Duodenal mucosa (tissue), 2 donors: ENCODE measurements at regions not wholly inside any gene's neighbourhood (a gene's known extent, or its start where the extent isn't known, plus 50 kb on each side); places are given as distances from the start of the nearest gene placed in this dataset.
"Not testable (repeated sequence)": the region's sequence is repeated elsewhere in the genome, so short reads cannot be mapped to it uniquely, and the experiment has no call there.

Experiments
- H3K27ac ChIP-seq: one replicate; pipeline ENCODE4 v1.7.0; 2013; ENCODE audit warnings: low read depth, low read length
- H3K27me3 ChIP-seq, 2 donors: one replicate each; pipeline ENCODE4 v1.7.0; 2013; ENCODE audit warnings: low read length in 2 of 2, control low read depth in 1 of 2; ENCODE audit not compliant: insufficient read depth in 2 of 2, control insufficient read depth in 1 of 2
- H3K36me3 ChIP-seq, 2 donors: one replicate each; pipeline ENCODE4 v1.7.0; 2013; ENCODE audit warnings: low read length in 2 of 2, control low read depth in 1 of 2; ENCODE audit not compliant: insufficient read depth in 2 of 2, control insufficient read depth in 1 of 2
- H3K4me1 ChIP-seq, 2 donors: one replicate each; pipeline ENCODE4 v1.7.0; 2013; ENCODE audit warnings: low read length in 2 of 2, control low read depth in 1 of 2; ENCODE audit not compliant: insufficient read depth in 2 of 2, control insufficient read depth in 1 of 2
- H3K4me3 ChIP-seq, 2 donors: one replicate each; pipeline ENCODE4 v1.7.0; 2013; ENCODE audit warnings: low read length in 2 of 2, low read depth in 1 of 2
- H3K9ac ChIP-seq, 2 donors: one replicate each; pipeline ENCODE4 v1.7.0; 2013; ENCODE audit warnings: low read length in 2 of 2, low read depth in 1 of 2
- H3K9me3 ChIP-seq, 2 donors: one replicate each; pipeline ENCODE4 v1.7.0; 2013; ENCODE audit warnings: low read length in 2 of 2, control low read depth in 1 of 2; ENCODE audit not compliant: control insufficient read depth in 1 of 2

DNA sequence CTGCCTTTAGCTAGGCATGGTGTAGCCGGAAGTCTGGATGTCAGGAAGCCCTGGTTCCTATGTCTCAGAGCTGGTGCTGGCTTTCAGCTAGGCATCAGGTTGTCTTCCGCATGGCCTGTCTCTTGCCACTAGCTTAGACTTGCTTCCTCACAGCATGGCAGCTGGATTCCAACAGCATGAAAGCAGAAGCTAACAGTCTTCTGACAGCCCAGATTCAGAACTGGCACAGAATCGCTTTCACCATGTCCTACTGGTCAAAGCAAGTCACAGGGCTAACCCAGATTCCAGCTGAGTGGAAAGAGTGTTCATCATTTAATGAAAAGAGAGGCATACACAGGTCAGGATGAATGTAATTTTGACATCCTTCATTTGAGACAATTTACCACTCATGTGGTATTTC is 1050.5 kb downstream of the ROBO2 start:
- Histone ChIP-seq H3K4me1 (no peaks in the 10 kb centered on the region), H3K9ac (no peak overlapping the region), H3K27me3 (no peaks in the 10 kb centered on the region), H3K27ac (no peak overlapping the region), H3K4me3 (no peak overlapping the region), H3K9me3 (no peaks in the 10 kb centered on the region), H3K36me3 (no peaks in the 10 kb centered on the region)

GRCh38 chr3:78091478-78092119 is 1051.7 kb downstream of the ROBO2 start:
- Histone ChIP-seq H3K4me3 (no peak overlapping the region), H3K36me3 (no peaks in the 10 kb centered on the region), H3K27me3 (no peaks in the 10 kb centered on the region), H3K4me1 (no peaks in the 10 kb centered on the region), H3K27ac (no peak overlapping the region), H3K9ac (no peak overlapping the region), H3K9me3 (no peaks in the 10 kb centered on the region)

DNA sequence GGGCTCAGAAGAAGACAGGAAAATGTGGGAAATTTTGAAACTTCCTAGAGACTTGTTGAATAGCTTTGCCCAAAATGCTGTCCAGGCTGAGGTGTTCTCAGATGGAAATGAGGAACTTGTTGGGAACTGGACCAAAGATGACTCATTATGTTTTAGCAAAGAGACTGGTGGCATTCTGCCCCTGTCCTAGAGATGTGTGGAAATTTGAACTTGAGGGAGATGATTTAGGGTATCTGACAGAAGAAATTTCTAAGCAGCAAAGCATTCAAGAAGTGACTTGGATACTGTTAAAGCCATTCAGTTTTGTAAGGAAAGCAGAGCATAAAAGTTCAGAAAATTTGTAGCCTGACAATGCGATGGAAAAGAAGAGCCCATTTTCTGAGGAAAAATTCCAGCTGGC is 1052.7 kb downstream of the ROBO2 start:
- H3K36me3 ChIP-seq, H3K9me3 ChIP-seq, H3K4me3 ChIP-seq, H3K27me3 ChIP-seq, H3K4me1 ChIP-seq, H3K27ac ChIP-seq, H3K9ac ChIP-seq: not testable (repeated sequence)

- Histone ChIP-seq H3K9me3 (no peaks in the 10 kb centered on the region), H3K27me3 (no peaks in the 10 kb centered on the region), H3K4me3 (no peak overlapping the region), H3K4me1 (no peaks in the 10 kb centered on the region), H3K27ac (no peak overlapping the region), H3K36me3 (no peaks in the 10 kb centered on the region), H3K9ac (no peak overlapping the region)
Measured at GRCh38 chr3:78096488-78097255, 1056.8 kb downstream of the ROBO2 start.

GRCh38 chr3:78098367-78098766 is 1058.5 kb downstream of the ROBO2 start:
- no peaks in the 10 kb centered on the region for H3K36me3 ChIP-seq
- no peaks in the 10 kb centered on the region for H3K4me1 ChIP-seq
- H3K9me3 ChIP-seq = no peaks in the 10 kb centered on the region
- H3K27me3 ChIP-seq = no peaks in the 10 kb centered on the region
- no peak overlapping the region for H3K27ac ChIP-seq
- no peak overlapping the region for H3K4me3 ChIP-seq
- H3K9ac ChIP-seq = no peak overlapping the region

GRCh38 chr3:78101384-78101783 is 1061.5 kb downstream of the ROBO2 start:
- H3K27me3 ChIP-seq = no peaks in the 10 kb centered on the region
- H3K27ac ChIP-seq = no peak overlapping the region
- H3K9ac ChIP-seq = no peak overlapping the region
- no peaks in the 10 kb centered on the region for H3K36me3 ChIP-seq
- no peak overlapping the region for H3K4me3 ChIP-seq
- H3K9me3 ChIP-seq = no peaks in the 10 kb centered on the region
- no peaks in the 10 kb centered on the region for H3K4me1 ChIP-seq

DNA sequence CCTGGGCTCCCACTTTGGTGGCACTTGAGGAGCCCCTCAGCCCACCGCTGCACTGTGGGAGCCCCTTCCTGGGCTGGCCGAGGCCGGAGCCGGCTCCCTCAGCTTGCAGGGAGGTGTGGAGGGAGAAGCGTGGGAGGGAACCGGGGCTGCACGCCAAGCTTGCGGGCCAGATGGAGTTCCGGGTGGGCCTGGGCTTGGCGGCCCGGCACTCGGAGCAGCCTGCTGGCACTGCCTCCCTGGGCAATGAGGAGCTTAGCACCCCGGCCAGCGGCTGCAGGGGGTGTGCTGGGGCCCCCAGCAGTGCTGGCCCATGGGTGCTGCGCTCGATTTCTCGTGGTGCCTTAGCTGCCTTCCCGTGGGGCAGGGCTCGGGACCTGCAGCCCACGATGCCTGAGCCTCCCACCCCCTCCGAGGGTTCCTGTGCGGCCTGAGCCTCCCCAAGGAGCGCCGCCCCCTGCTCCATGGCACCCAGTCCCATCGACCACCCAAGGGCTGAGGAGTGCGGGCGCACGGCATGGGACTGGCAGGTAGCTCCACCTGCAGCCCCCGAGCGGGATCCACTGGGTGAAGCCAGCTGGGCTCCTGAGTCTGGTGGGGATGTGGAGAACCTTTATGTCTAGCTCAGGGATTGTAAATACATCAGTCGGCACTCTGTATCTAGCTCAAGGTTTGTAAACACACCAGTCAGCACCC is 1068.5 kb downstream of the ROBO2 start:
- not testable (repeated sequence) for H3K9me3 ChIP-seq, H3K36me3 ChIP-seq, H3K9ac ChIP-seq, H3K4me1 ChIP-seq, H3K27me3 ChIP-seq, H3K27ac ChIP-seq, H3K4me3 ChIP-seq

GRCh38 chr3:78112291-78113010 is 1072.6 kb downstream of the ROBO2 start:
- H3K9ac ChIP-seq = no peak overlapping the region
- H3K4me1 ChIP-seq = no peaks in the 10 kb centered on the region
- H3K27ac ChIP-seq = no peak overlapping the region
- H3K36me3 ChIP-seq = no peaks in the 10 kb centered on the region
- no peaks in the 10 kb centered on the region for H3K27me3 ChIP-seq
- H3K9me3 ChIP-seq = no peaks in the 10 kb centered on the region
- no peak overlapping the region for H3K4me3 ChIP-seq

GRCh38 chr3:78115983-78116382 is 1076.1 kb downstream of the ROBO2 start:
- no peaks in the 10 kb centered on the region for H3K4me1 ChIP-seq
- no peaks in the 10 kb centered on the region for H3K36me3 ChIP-seq
- H3K27me3 ChIP-seq = no peaks in the 10 kb centered on the region
- no peak overlapping the region for H3K4me3 ChIP-seq
- no peak overlapping the region for H3K9ac ChIP-seq
- H3K27ac ChIP-seq = no peak overlapping the region
- H3K9me3 ChIP-seq = no peaks in the 10 kb centered on the region

GRCh38 chr3:78116874-78117273 is 1077.0 kb downstream of the ROBO2 start:
- Histone ChIP-seq H3K9me3 (no peaks in the 10 kb centered on the region), H3K4me1 (no peaks in the 10 kb centered on the region), H3K36me3 (no peaks in the 10 kb centered on the region), H3K4me3 (no peak overlapping the region), H3K9ac (no peak overlapping the region), H3K27me3 (no peaks in the 10 kb centered on the region), H3K27ac (no peak overlapping the region)
